Endothelial cell of umbilical vein (primary cell): ENCODE measurements at regions not wholly inside any gene's neighbourhood (a gene's known extent, or its start where the extent isn't known, plus 50 kb on each side); places are given as distances from the start of the nearest gene placed in this dataset.
"Not testable (repeated sequence)": the region's sequence is repeated elsewhere in the genome, so short reads cannot be mapped to it uniquely, and the experiment has no call there.

Source experiments
- BruUV-seq: library from RNA; stranded (reverse); fragments of 400-500 nt; replicated peaks from 2 replicates; lab custom pipeline; 2021; lab: Mats Ljungman, UMichigan
- CTCF ChIA-PET: fragments of 300-600, 350-600 bp; sonication (Branson Sonifier 250); formaldehyde crosslinking; loops from one replicate; lab custom pipeline; 2021; ENCODE audit warnings: antibody characterized with exemption, inconsistent platforms; lab: Charles Lee
- POLR2A ChIA-PET: fragments of 300-600, 350-600 bp; sonication (Branson Sonifier 250); formaldehyde crosslinking; loops from one replicate; lab custom pipeline; 2021; ENCODE audit warnings: antibody characterized with exemption, inconsistent platforms; lab: Charles Lee
- DNase-seq: peaks from one replicate; pipeline ENCODE4 v3.0.0-alpha.2; 2011; ENCODE audit warnings: low read depth, low spot score
- FAIRE-seq: peaks from 2 replicates; lab custom pipeline; 2011; peaks lifted over from hg19 to GRCh38; lab: Jason Lieb, UNC
- H2AFZ ChIP-seq: 2 replicates; pipeline ENCODE4 v1.6.0; 2012; ENCODE audit warnings: low read depth, low read length, control low read depth, inconsistent platforms
- H3K27ac ChIP-seq: 2 replicates; pipeline ENCODE4 v1.5.1; 2011; ENCODE audit warnings: low read depth, mild to moderate bottlenecking, control low read depth, low read length, moderate library complexity; ENCODE audit not compliant: insufficient read depth
- H3K27me3 ChIP-seq, 2 experiments: 2 replicates each; pipeline versions ENCODE4 v1.6.0 to v1.6.1; 2011; ENCODE audit warnings: low read length in 2 of 2, mixed read lengths in 1 of 2; ENCODE audit not compliant: control insufficient read depth in 2 of 2, insufficient read depth in 2 of 2
- H3K36me3 ChIP-seq, 2 experiments: 2 replicates in 1 of 2; 3 replicates in 1 of 2; pipeline ENCODE4 v1.5.1; 2011; ENCODE audit warnings: low read length in 2 of 2, mild to moderate bottlenecking in 1 of 2, moderate library complexity in 1 of 2; ENCODE audit not compliant: control insufficient read depth in 2 of 2, insufficient read depth in 2 of 2; ENCODE audit errors: extremely low read depth in 1 of 2
- H3K4me1 ChIP-seq: 3 replicates; pipeline ENCODE4 v1.5.1; 2011; ENCODE audit warnings: mild to moderate bottlenecking, low read length; ENCODE audit not compliant: control insufficient read depth, insufficient read depth; ENCODE audit errors: extremely low read depth
- H3K4me2 ChIP-seq: 2 replicates; pipeline ENCODE4 v1.6.1; 2011; ENCODE audit warnings: low read length, control low read depth, mixed read lengths; ENCODE audit not compliant: insufficient read depth
- H3K4me3 ChIP-seq, 3 experiments: fragments of 200-600 bp in 1 of 3; sonication (generic), shearing (Covaris generic) in 1 of 3; replicated peaks in 1 of 3; 2 replicates each; pipeline ENCODE4 v1.5.1; 2011 to 2016; ENCODE audit warnings: control low read depth in 3 of 3, low read length in 3 of 3, mild to moderate bottlenecking in 2 of 3, inconsistent platforms in 1 of 3, low read depth in 1 of 3, moderate library complexity in 1 of 3; ENCODE audit not compliant: insufficient read depth in 1 of 3
- H3K79me2 ChIP-seq: 2 replicates; pipeline ENCODE4 v1.6.0; 2012; ENCODE audit warnings: low read length, inconsistent platforms; ENCODE audit not compliant: control insufficient read depth, insufficient read depth
- H3K9ac ChIP-seq: replicated peaks from 2 replicates; pipeline ENCODE3; 2011; ENCODE audit warnings: low read length, control low read depth; ENCODE audit not compliant: insufficient read depth; ENCODE audit errors: extremely low read depth
- H3K9me1 ChIP-seq: replicated peaks from 3 replicates; pipeline ENCODE4 v1.6.0; 2011; ENCODE audit warnings: mild to moderate bottlenecking, low read length; ENCODE audit not compliant: control insufficient read depth, insufficient read depth; ENCODE audit errors: extremely low read depth
- H3K9me3 ChIP-seq: replicated peaks from 2 replicates; pipeline ENCODE4 v1.5.1; 2012; ENCODE audit warnings: low read length, inconsistent platforms; ENCODE audit not compliant: control insufficient read depth, insufficient read depth
- H4K20me1 ChIP-seq: replicated peaks from 2 replicates; pipeline ENCODE3; 2011; ENCODE audit warnings: mild to moderate bottlenecking, low read length; ENCODE audit not compliant: control insufficient read depth, insufficient read depth; ENCODE audit errors: extremely low read depth
- CTCF ChIP-seq, 2 donors: IDR thresholded peaks; 1 replicate in 1 of 2; 2 replicates in 1 of 2; pipeline ENCODE4 v1.5.1; 2011; ENCODE audit warnings: low read length in 2 of 2, mild to moderate bottlenecking in 2 of 2, moderate library complexity in 2 of 2, control low read depth in 1 of 2, inconsistent platforms in 1 of 2, low read depth in 1 of 2; ENCODE audit not compliant: insufficient read depth in 1 of 2; ENCODE audit errors: extremely low read depth in 1 of 2
- EZH2 ChIP-seq: IDR thresholded peaks from 2 replicates; pipeline ENCODE4 v1.6.1; 2012; ENCODE audit warnings: borderline replicate concordance, low read depth, mild to moderate bottlenecking, moderate library complexity, low read length, inconsistent platforms; ENCODE audit not compliant: severe bottlenecking
- FOS ChIP-seq: IDR thresholded peaks from 2 replicates; pipeline ENCODE4 v1.6.1; 2011; ENCODE audit warnings: mild to moderate bottlenecking, low read length, moderate library complexity, borderline replicate concordance; ENCODE audit not compliant: insufficient read depth
- GATA2 ChIP-seq: IDR thresholded peaks from 2 replicates; pipeline ENCODE4 v1.7.0; 2011; ENCODE audit warnings: low read depth, mild to moderate bottlenecking, moderate library complexity, mixed read lengths, low read length; ENCODE audit not compliant: insufficient read length, insufficient read depth
- JUN ChIP-seq: IDR thresholded peaks from 2 replicates; pipeline ENCODE4 v1.6.1; 2011; ENCODE audit warnings: borderline replicate concordance, low read depth; ENCODE audit not compliant: insufficient read length, insufficient read depth
- MAX ChIP-seq: IDR thresholded peaks from 2 replicates; pipeline ENCODE4 v1.6.1; 2011; ENCODE audit not compliant: insufficient read depth, insufficient read length
- MYC ChIP-seq: IDR thresholded peaks from one replicate; pipeline ENCODE4 v1.6.1; 2011; ENCODE audit warnings: mild to moderate bottlenecking, low read depth, low read length
- POLR2A ChIP-seq: IDR thresholded peaks from 2 replicates; pipeline ENCODE4 v1.6.1; 2012; ENCODE audit warnings: low read depth, mild to moderate bottlenecking, control low read depth, low read length
- POLR2AphosphoS5 ChIP-seq: IDR thresholded peaks from 2 replicates; pipeline ENCODE4 v1.6.1; 2012; ENCODE audit warnings: low read depth, mild to moderate bottlenecking, control low read depth, low read length, moderate library complexity; ENCODE audit not compliant: insufficient read depth
- dilution Hi-C: fragments of 300-500 bp; cut with MboI; formaldehyde crosslinking; loops from one replicate; pipeline ENCODE4 v1.15.0; 2019; ENCODE audit warnings: low sequenced_read_pairs; ENCODE audit not compliant: extremely low pct_ligation_motif_present
- intact Hi-C: fragments of 100-400 bp; cut with micrococcal nuclease; formaldehyde crosslinking; loops from one replicate; pipeline ENCODE4 v1.10.0; 2022

DNA sequence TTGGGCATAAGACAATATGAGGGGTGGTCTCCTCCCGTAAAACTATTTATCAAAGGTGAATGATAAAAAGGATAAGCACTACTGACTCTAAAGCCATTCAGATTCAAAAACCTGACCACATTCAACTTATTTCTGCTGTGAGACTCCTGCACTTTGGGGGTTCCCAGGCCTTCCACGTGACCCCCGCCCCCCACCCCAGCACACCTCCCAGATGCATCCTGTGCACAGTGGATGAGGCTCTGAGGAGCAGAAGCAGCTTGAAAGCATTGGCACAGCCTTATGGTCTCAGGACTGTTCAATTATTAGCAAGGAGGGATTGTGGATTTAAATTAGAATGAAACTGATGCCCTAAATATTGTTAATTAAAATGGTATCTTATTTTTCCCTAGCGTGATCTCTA, 55.1 kb upstream of the SAMD5 start:
- no peak overlapping the region for H3K4me2 ChIP-seq
- H3K27me3 ChIP-seq = peaks cover 0 to 2% of the 10 kb centered on the region in 2 experiments
- dilution Hi-C loops = no loop called here
- no peaks in the 10 kb centered on the region for H3K9me3 ChIP-seq
- intact Hi-C loops = no loop called here
- BruUV-seq = no TSS peak
- H2AFZ ChIP-seq = no peak overlapping the region
- no peaks in the 10 kb centered on the region for H4K20me1 ChIP-seq
- no peaks in the 10 kb centered on the region for H3K36me3 ChIP-seq
- DNase-seq (no peak), FAIRE-seq (no peak)
- ChIA-PET POLR2A (no interaction called here), CTCF (no interaction called here)
- no peak overlapping the region for H3K4me3 ChIP-seq
- TF ChIP-seq EZH2 = no peak
- TF ChIP-seq POLR2AphosphoS5 = no peak
- TF ChIP-seq GATA2 = no peak
- no peak for TF ChIP-seq FOS
- no peak for TF ChIP-seq POLR2A
- no peak for TF ChIP-seq JUN
- no peak for TF ChIP-seq CTCF (IDR thresholded peaks at IDR 0.05; ENCODE audit: extremely low read depth in 1 of 2, insufficient read depth in 1 of 2, low read depth in 1 of 2, low read length in 2 of 2)
- TF ChIP-seq MAX = no peak
- TF ChIP-seq MYC = no peak
- no peak overlapping the region for H3K27ac ChIP-seq
- no peaks in the 10 kb centered on the region for H3K79me2 ChIP-seq
- H3K9me1 ChIP-seq = no peaks in the 10 kb centered on the region
- H3K9ac ChIP-seq = no peak overlapping the region
- H3K4me1 ChIP-seq = no peaks in the 10 kb centered on the region

GRCh38 chr6:147454862-147455261, 53.6 kb upstream of the SAMD5 start:
- H3K4me3 ChIP-seq, H4K20me1 ChIP-seq, H3K4me2 ChIP-seq, intact Hi-C loops, H3K27me3 ChIP-seq, H3K9ac ChIP-seq, H3K27ac ChIP-seq, POLR2A ChIA-PET, H2AFZ ChIP-seq, FAIRE-seq, H3K4me1 ChIP-seq, BruUV-seq, dilution Hi-C loops, CTCF ChIA-PET, H3K79me2 ChIP-seq, DNase-seq, H3K9me3 ChIP-seq, H3K36me3 ChIP-seq, H3K9me1 ChIP-seq: not testable (repeated sequence)
